ENCODE measurements at regions not wholly inside any gene's neighbourhood (a gene's known extent, or its start where the extent isn't known, plus 50 kb on each side); places are given as distances from the start of the nearest gene placed in this dataset.

DNA sequence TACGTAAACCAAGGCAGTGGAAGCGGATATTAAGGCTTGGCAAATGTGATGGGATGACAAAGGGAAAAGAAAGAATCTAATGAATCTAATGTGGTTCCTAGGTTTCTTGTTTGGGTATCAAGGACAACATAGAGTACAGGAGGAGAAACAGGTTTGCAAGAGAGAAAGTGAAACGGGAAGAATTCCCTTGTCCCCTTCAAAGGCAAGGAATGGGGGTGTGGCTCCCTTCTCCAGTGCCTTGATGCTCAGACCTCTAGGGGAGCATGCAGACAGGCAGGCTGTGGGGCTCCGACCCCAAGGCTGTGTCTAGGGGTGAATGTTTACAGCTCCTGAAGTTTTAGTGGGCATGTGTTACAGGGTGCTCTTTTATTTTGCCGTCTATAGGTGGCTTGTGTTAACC is 317.5 kb upstream of the HSF2 start:
- DNase-seq: no peak

- no peak for DNase-seq
Measured at GRCh38 chr6:122082370-122082769, 317.1 kb upstream of the HSF2 start.

GRCh38 chr6:122092366-122092765 is 307.1 kb upstream of the HSF2 start:
- DNase-seq: no peak

GRCh38 chr6:122098201-122098678 is 301.2 kb upstream of the HSF2 start:
- DNase-seq: no peak

DNA sequence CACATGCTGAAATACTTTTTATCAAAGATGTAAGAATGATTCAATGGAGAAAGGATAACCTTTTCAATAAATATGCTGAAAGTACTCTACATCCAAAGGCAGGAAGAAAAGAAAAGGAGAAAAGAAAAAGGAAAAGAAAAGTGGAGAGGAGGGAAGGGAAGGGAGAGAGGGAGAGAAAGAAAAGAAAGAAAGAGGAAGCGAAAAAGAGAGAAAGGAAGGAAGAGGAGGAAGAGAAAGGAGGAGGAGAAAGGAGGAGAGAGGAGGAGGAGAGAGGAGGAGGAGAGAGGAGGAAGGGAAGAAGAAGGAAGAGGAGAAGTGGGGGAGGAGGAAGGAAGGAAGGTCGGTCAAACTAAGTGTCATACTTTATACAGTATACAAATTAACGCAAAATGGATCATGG is 297.4 kb upstream of the HSF2 start:
- DNase-seq: no peak

DNA sequence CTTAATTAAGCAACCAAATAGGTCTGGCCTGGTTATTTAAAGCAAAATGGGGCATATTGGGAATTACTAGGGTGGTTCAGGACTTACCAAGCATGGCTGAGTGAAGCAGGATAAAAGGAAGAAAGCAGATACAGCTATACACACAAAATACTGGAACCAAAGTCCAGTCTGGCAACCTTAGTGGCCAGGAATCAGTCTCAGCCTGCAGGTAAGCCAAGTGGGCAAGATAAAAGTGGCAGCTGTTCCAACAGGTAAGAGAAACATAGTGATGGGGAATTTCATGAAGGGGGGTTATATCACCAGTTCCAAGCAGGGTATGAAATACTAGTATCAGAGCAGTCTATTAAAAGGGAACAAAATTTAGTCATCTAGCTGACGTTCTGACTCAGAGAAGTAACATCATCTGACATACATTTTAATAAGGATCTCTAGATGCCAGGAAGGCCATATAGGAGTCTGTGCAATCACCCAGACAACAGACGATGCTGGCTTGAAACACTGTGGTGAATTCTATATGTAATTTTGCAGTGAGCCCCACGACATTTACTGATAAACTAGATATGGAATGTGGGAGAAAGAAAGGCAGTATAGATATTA is 292.1 kb upstream of the HSF2 start:
- no peak for DNase-seq

DNA sequence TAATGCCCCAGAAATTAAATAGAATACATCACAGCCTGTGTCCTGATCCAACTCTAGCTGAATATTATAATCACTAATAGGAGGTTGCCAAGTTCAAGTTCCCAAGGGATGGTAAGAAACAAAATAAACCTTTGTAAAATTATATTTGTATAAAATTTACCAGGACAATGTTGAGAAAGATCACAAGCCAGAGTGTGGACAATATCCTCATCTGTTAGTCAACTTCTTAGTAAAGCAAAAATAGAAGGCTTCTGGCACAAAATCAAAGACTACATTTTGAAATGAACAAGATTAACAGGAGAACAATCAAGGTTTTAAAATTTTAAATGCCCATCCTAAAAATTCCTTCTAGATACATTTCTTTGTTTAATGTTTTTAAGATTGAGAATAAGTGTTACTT is 290.4 kb upstream of the HSF2 start:
- no peak for DNase-seq

- DNase-seq: no peak
Measured at GRCh38 chr6:122114717-122115116, 284.7 kb upstream of the HSF2 start.

GRCh38 chr6:122116119-122116834 is 283.2 kb upstream of the HSF2 start:
- DNase-seq: no peak

- DNase-seq: no peak
Measured at GRCh38 chr6:122116835-122117627, 282.4 kb upstream of the HSF2 start.

DNA sequence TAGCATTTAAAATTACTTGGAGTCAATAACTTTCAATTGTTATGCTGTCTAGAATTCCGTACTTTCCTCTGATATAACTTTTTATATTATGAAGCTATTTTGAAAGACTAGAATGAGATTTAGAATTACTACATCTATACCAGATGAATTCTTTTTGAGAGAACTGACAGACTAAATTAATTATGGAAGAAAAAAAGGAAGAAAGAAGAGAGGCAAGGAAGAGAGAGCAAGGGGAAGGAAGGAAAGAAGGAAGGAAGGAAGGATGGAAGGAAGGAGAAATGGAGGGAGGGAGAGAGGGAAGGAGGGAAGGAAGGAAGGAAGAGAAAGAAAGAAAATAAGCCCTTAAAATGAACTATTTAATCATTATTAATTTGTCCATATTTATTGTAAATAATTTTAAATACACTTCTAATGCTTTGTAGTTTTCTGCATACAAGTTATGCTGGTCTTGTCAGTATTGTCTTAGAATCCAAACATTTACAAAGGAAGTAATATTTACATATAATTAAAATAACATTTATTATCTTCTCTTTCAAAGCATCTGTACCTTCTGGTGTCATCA is 280.4 kb upstream of the HSF2 start:
- DNase-seq: no peak

GRCh38 chr6:122122202-122122601 is 277.2 kb upstream of the HSF2 start:
- DNase-seq: no peak

GRCh38 chr6:122122686-122123085 is 276.8 kb upstream of the HSF2 start:
- no peak for DNase-seq

DNA sequence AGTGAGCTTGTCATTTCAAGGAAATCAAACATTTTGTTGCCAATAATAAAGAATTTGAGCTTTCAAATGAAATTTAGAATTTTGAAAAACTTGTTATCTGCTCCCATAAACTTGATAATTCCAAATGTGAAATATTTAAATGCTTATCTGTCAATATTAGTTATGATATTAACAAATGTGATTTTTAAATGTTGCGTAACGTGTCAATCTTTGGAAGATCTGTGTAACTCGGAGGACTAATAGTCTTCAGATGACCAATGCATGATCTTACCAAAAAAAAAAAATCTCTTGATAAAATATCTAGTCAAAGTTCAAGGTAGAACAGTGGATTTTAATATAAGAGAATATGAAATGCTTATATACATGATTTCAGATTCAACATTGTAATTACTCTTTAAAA is 274.5 kb upstream of the HSF2 start:
- no peak for DNase-seq

DNA sequence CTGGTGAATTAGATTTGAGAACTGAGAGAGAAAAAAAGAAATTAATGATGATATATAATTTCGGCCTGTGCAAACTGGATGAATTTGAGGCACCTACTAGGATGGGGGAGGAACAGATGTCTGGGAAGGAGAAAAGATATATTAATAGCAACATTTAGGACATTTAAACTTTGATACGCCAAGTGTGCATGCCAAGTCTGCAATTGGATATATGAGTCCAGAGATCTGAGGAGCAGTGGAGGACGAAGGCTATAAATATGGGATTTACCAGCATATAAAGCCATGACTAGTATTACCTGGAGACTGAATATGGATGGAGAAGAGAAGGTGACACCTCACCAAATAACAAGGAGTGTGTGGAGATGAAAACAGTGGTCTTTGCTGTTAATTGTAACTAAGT is 272.6 kb upstream of the HSF2 start:
- no peak for DNase-seq

GRCh38 chr6:122128445-122128844 is 271.0 kb upstream of the HSF2 start:
- DNase-seq: no peak

GRCh38 chr6:122129313-122130025 is 270.0 kb upstream of the HSF2 start:
- no peak for DNase-seq

DNA sequence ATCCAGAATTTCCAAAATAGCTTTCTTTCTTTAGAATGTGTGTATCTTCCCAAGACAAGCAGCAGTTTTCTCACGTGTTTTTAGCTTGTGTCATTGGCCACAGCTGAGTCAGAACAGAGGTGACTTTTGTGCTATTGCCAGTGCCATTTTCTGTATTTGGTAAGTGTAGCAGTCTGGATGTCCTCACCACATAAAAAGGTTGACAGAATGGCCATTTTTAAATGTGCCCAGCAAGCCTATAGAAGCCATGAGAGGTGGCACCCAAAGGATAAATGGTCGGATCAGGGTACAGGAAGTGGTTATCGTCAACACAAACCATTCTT is 269.5 kb upstream of the HSF2 start:
- no peak for DNase-seq

DNA sequence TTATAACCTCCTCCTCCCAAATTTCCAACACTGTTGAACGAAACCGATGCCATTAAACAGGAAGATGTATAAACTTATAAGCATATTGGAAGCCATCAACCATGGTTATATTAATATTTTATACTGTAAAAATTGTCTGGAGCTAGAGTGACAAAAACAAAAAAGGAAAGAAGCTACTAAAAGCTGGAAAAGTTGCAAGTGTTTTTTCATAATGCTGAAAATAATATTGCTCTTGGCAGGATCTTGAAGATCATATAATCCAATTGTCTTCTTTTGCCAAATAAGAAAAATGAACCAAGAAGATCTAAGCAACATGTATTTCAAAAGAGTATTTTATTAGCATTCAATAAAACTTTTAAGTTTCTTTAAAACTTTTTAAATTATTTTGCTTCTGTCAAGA is 268.9 kb upstream of the HSF2 start:
- no peak for DNase-seq

DNA sequence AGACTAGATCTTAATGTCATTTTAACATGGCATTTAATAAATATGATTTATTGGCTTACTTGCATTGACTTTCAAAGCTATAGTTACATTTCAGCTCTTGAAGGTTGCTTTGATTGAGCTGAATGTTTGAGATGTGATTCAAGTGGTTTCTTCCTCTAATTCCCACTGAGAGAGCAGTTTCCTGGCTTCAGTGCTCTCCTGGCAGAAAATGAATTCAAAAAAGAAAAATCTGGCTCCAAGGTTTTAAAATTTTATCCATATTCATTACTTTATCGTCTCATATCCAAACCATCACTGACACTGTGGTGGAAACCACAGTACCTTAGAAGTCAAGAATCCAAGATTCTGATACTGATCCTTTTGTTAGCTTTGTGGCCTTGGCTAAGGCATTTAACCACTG is 263.1 kb upstream of the HSF2 start:
- DNase-seq: no peak

DNA sequence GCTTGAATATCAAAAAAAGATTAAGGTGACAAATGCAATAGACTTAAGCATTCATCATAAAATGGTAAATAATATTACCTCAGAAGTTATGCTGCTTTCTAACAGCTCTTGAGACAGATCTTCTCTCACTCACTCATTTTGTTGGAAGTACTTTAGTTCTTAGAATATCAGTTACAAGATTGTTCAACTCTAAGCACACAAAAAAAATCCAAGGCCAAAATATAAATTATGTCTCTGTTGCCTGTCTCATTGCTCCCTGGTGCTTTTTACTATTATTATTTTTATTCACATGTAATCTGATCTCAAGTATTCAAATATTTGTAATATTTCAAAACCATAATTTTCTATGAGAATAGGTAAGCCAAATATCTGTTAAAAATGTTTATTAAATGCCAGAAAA is 259.4 kb upstream of the HSF2 start:
- DNase-seq: no peak

DNA sequence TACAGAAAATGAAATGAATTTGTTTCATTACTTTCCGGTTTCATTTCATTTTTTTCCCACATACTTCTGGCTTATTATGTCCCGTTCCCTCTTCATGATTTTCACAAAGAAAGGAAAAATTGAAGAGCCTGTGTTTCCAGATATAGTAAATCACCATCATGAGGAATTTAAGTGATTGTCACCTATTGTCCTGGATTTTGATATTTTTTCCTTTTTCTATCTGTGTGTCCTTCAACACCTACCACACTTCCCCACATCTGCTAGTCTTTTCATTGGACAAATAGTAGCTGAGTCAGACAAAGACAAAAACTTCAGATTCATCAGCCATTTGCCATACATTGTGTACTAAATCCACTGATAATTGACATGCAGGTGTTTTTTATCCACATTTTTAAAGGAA is 258.2 kb upstream of the HSF2 start:
- no peak for DNase-seq
